SK-N-SH (cell line): ENCODE measurements at regions not wholly inside any gene's neighbourhood (a gene's known extent, or its start where the extent isn't known, plus 50 kb on each side); places are given as distances from the start of the nearest gene placed in this dataset.

ENCODE experiments used
- CTCF ChIA-PET: fragments of 300-600, 350-600 bp; formaldehyde crosslinking; extraction: SDS; loops from one replicate; lab custom pipeline; 2021; lab: Yijun Ruan, JAX
- POLR2A ChIA-PET: fragments of 350-600 bp; sonication (Branson Sonifier 250); formaldehyde crosslinking; extraction: SDS; loops from one replicate; lab custom pipeline; 2020; ENCODE audit warnings: antibody characterized with exemption, inconsistent platforms; lab: Yijun Ruan, JAX
- DNase-seq: peaks from one replicate; pipeline ENCODE4 v3.0.0; 2012
- H2AFZ ChIP-seq: fragments of 200-600 bp; sonication (generic); 2 replicates; pipeline ENCODE4 v1.8.1; 2016; ENCODE audit warnings: antibody characterized with exemption, mild to moderate bottlenecking, low read depth
- H3F3A ChIP-seq: fragments of 200-600 bp; sonication (generic); replicated peaks from 2 replicates; pipeline ENCODE3; 2016; ENCODE audit warnings: antibody characterized with exemption, mild to moderate bottlenecking; ENCODE audit not compliant: insufficient read depth
- H3K27ac ChIP-seq, 2 experiments: fragments of 200-500 bp in 1 of 2; fragments of 200-600 bp in 1 of 2; sonication (Bioruptor generic) in 1 of 2; sonication (generic), shearing (Covaris generic) in 1 of 2; 2 replicates each; pipeline versions ENCODE4 v1.5.1 to v1.6.1; 2014 to 2016; ENCODE audit warnings: low read depth in 2 of 2, inconsistent platforms in 1 of 2, low read length in 1 of 2, mild to moderate bottlenecking in 1 of 2, mixed read lengths in 1 of 2
- H3K27me3 ChIP-seq: fragments of 200-600 bp; sonication (generic), shearing (Covaris generic); 2 replicates; pipeline ENCODE4 v1.6.1; 2016; ENCODE audit warnings: mixed run types; ENCODE audit not compliant: insufficient read depth
- H3K36me3 ChIP-seq, 2 experiments: fragments of 200-500 bp in 1 of 2; fragments of 200-600 bp in 1 of 2; sonication (Bioruptor generic) in 1 of 2; sonication (generic) in 1 of 2; replicated peaks in 1 of 2; 2 replicates each; pipeline versions ENCODE3 to v1.5.1; 2014 to 2016; ENCODE audit warnings: low read length in 1 of 2, mild to moderate bottlenecking in 1 of 2; ENCODE audit not compliant: insufficient read depth in 2 of 2, control insufficient read depth in 1 of 2
- H3K4me1 ChIP-seq, 2 experiments: fragments of 200-500 bp in 1 of 2; fragments of 200-600 bp in 1 of 2; sonication (Bioruptor generic) in 1 of 2; sonication (generic), shearing (Covaris generic) in 1 of 2; 2 replicates each; pipeline versions ENCODE4 v1.5.1 to v1.6.1; 2014 to 2016; ENCODE audit warnings: low read depth in 1 of 2, low read length in 1 of 2, mixed run types in 1 of 2; ENCODE audit not compliant: insufficient read depth in 2 of 2, control insufficient read depth in 1 of 2
- H3K4me2 ChIP-seq: fragments of 200-600 bp; sonication (generic), shearing (Covaris generic); 2 replicates; pipeline ENCODE4 v1.6.1; 2017; ENCODE audit warnings: mixed run types
- H3K4me3 ChIP-seq, 2 experiments: fragments of 200-500 bp in 1 of 2; fragments of 200-600 bp in 1 of 2; sonication (Bioruptor generic) in 1 of 2; sonication (generic), shearing (Covaris generic) in 1 of 2; 2 replicates each; pipeline versions ENCODE4 v1.5.1 to v1.8.1; 2014 to 2016; ENCODE audit warnings: low read depth in 2 of 2, inconsistent platforms in 1 of 2, low read length in 1 of 2, mild to moderate bottlenecking in 1 of 2, mixed read lengths in 1 of 2, moderate library complexity in 1 of 2
- H3K79me2 ChIP-seq: fragments of 200-600 bp; sonication (generic); 2 replicates; pipeline ENCODE4 v1.8.1; 2017; ENCODE audit warnings: mild to moderate bottlenecking; ENCODE audit not compliant: insufficient read depth
- H3K9ac ChIP-seq: fragments of 200-600 bp; sonication (generic); 2 replicates; pipeline ENCODE4 v1.6.1; 2017; ENCODE audit warnings: mixed run types
- H3K9me2 ChIP-seq: fragments of 200-600 bp; sonication (generic); 2 replicates; pipeline ENCODE4 v1.6.1; 2017; ENCODE audit warnings: mixed run types
- H3K9me3 ChIP-seq: fragments of 200-600 bp; sonication (generic); 2 replicates; pipeline ENCODE4 v1.6.1; 2017; ENCODE audit warnings: mixed run types, mild to moderate bottlenecking, moderate library complexity
- H4K20me1 ChIP-seq: fragments of 200-600 bp; sonication (generic); 2 replicates; pipeline ENCODE4 v1.6.1; 2017; ENCODE audit warnings: mild to moderate bottlenecking, mixed run types; ENCODE audit not compliant: insufficient read depth
- FOXJ3 ChIP-seq: sonication (generic); formaldehyde crosslinking; IDR thresholded peaks from 2 replicates; pipeline ENCODE4 v1.5.1; 2020; ENCODE audit warnings: mild to moderate bottlenecking, missing genetic modification reagents
- IRF3 ChIP-seq: fragments of 150-350 bp; IDR thresholded peaks from 2 replicates; pipeline ENCODE4 v1.6.1; 2016; ENCODE audit warnings: mild to moderate bottlenecking, low read depth, low read length
- MAX ChIP-seq: IDR thresholded peaks from 2 replicates; pipeline ENCODE4 v1.4.0; 2012; ENCODE audit warnings: low read depth
- MEF2A ChIP-seq: IDR thresholded peaks from 2 replicates; pipeline ENCODE4 v1.4.0; 2012; ENCODE audit warnings: low read depth, borderline replicate concordance
- MXI1 ChIP-seq: IDR thresholded peaks from 2 replicates; pipeline ENCODE4 v1.6.1; 2012; ENCODE audit warnings: mild to moderate bottlenecking, low read depth, low read length, improper control_type of control experiment
- RAD21 ChIP-seq: IDR thresholded peaks from 2 replicates; pipeline ENCODE4 v1.6.1; 2012; ENCODE audit warnings: mild to moderate bottlenecking, low read length
- RFX5 ChIP-seq: IDR thresholded peaks from 2 replicates; pipeline ENCODE4 v1.6.1; 2012; ENCODE audit warnings: mild to moderate bottlenecking, improper control_type of control experiment, low read length
- TEAD4 ChIP-seq: IDR thresholded peaks from 2 replicates; pipeline ENCODE4 v1.4.0; 2012; ENCODE audit warnings: mild to moderate bottlenecking, borderline replicate concordance; ENCODE audit not compliant: insufficient read depth
- USF2 ChIP-seq: fragments of 150-350 bp; IDR thresholded peaks from 2 replicates; pipeline ENCODE4 v1.6.1; 2017; ENCODE audit warnings: antibody characterized with exemption, low read length, low read depth, borderline replicate concordance
- TF ChIP-seq, protein P1 (sequence below): IDR thresholded peaks from 2 replicates; pipeline ENCODE4 v1.4.0; 2012; ENCODE audit warnings: low read depth, borderline replicate concordance
- TF ChIP-seq, protein P2 (sequence below): IDR thresholded peaks from 2 replicates; pipeline ENCODE4 v1.6.1; 2012; ENCODE audit warnings: mild to moderate bottlenecking, low read depth, low read length, moderate library complexity
- TF ChIP-seq, protein P3 (sequence below): IDR thresholded peaks from 2 replicates; pipeline ENCODE4; 2012

- no peak overlapping the region for H3K9ac ChIP-seq
Observed at GRCh38 chr10:108962172-108962571, 961.1 kb downstream of the XPNPEP1 start.

More at GRCh38 chr10:108962172-108962571, 961.1 kb downstream of the XPNPEP1 start:
- H4K20me1 ChIP-seq: no peaks in the 10 kb centered on the region
- no peaks in the 10 kb centered on the region for H3K27me3 ChIP-seq
- H3F3A ChIP-seq: no peaks in the 10 kb centered on the region
- no peak overlapping the region for H3K27ac ChIP-seq
- ChIA-PET POLR2A (no interaction called here), CTCF (no interaction called here)
- H3K9me3 ChIP-seq: no peaks in the 10 kb centered on the region
- no peak for DNase-seq
- H3K4me2 ChIP-seq: no peak overlapping the region
- TF ChIP-seq FOXJ3 (CRISPR knock-in tag) (no peak), RFX5 (no peak), MAX (no peak), IRF3 (no peak), MEF2A (no peak), MXI1 (no peak), RAD21 (no peak), USF2 (no peak), TEAD4 (no peak)
- TF ChIP-seq, protein P1, sequence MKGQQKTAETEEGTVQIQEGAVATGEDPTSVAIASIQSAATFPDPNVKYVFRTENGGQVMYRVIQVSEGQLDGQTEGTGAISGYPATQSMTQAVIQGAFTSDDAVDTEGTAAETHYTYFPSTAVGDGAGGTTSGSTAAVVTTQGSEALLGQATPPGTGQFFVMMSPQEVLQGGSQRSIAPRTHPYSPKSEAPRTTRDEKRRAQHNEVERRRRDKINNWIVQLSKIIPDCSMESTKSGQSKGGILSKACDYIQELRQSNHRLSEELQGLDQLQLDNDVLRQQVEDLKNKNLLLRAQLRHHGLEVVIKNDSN: no peak
- TF ChIP-seq, protein P2, sequence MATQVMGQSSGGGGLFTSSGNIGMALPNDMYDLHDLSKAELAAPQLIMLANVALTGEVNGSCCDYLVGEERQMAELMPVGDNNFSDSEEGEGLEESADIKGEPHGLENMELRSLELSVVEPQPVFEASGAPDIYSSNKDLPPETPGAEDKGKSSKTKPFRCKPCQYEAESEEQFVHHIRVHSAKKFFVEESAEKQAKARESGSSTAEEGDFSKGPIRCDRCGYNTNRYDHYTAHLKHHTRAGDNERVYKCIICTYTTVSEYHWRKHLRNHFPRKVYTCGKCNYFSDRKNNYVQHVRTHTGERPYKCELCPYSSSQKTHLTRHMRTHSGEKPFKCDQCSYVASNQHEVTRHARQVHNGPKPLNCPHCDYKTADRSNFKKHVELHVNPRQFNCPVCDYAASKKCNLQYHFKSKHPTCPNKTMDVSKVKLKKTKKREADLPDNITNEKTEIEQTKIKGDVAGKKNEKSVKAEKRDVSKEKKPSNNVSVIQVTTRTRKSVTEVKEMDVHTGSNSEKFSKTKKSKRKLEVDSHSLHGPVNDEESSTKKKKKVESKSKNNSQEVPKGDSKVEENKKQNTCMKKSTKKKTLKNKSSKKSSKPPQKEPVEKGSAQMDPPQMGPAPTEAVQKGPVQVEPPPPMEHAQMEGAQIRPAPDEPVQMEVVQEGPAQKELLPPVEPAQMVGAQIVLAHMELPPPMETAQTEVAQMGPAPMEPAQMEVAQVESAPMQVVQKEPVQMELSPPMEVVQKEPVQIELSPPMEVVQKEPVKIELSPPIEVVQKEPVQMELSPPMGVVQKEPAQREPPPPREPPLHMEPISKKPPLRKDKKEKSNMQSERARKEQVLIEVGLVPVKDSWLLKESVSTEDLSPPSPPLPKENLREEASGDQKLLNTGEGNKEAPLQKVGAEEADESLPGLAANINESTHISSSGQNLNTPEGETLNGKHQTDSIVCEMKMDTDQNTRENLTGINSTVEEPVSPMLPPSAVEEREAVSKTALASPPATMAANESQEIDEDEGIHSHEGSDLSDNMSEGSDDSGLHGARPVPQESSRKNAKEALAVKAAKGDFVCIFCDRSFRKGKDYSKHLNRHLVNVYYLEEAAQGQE: no peak
- TF ChIP-seq, protein P3, sequence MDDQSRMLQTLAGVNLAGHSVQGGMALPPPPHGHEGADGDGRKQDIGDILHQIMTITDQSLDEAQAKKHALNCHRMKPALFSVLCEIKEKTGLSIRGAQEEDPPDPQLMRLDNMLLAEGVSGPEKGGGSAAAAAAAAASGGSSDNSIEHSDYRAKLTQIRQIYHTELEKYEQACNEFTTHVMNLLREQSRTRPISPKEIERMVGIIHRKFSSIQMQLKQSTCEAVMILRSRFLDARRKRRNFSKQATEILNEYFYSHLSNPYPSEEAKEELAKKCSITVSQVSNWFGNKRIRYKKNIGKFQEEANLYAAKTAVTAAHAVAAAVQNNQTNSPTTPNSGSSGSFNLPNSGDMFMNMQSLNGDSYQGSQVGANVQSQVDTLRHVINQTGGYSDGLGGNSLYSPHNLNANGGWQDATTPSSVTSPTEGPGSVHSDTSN: no peak
- no peaks in the 10 kb centered on the region for H3K79me2 ChIP-seq
- no peaks in the 10 kb centered on the region; a peak in 1 of 4 replicates for H3K4me1 ChIP-seq
- no peaks in the 10 kb centered on the region for H3K9me2 ChIP-seq
- H3K36me3 ChIP-seq: no peaks in the 10 kb centered on the region
- H2AFZ ChIP-seq: no peak overlapping the region
- H3K4me3 ChIP-seq: no peak overlapping the region
